ENCODE measurements at regions not wholly inside any gene's neighbourhood (a gene's known extent, or its start where the extent isn't known, plus 50 kb on each side); places are given as distances from the start of the nearest gene placed in this dataset.

GRCh38 chr3:145983101-145983500 lies 177.9 kb downstream of the PLOD2 start:
- DNase-seq, result no peak
